ENCODE measurements at regions not wholly inside any gene's neighbourhood (a gene's known extent, or its start where the extent isn't known, plus 50 kb on each side); places are given as distances from the start of the nearest gene placed in this dataset.

DNA sequence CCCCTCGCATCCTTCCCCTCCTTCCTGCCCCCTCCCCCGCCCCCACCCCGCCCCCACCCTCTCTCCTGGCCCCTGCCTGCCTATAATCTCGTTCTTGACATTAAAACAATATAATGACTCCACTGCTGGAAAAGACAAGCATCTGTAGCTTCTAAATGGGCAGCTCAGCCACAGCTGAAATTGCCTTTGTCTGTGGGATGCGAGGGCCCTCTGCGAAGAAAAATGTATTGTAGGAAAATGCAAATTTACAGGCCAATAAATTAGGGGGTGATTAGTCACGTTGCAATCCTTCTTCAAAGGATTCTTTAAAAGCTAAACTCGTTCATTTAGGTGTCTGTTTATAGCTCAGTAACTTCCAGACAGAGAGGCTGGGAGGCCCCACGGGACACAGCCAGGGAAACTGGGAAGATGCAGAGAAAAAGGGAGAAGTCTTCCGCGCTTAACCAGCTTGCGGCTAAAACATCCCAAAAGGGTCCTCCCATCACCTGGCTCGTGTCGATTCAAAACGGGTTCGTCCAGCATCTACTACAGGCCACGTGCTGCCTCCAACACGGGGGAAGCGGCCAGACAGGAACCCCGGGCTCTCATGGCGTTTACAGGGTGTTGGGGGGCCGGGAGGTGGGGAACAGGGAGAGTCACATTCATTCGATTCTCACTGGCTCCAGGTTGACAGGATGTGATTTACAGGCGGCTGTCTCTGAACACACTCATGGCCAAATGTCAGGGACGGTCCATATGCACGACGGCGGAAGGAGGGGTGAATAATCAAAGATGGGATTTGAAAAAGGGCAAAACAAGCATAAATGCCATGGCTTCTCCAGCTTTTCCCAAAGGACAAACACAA lies 100.5 kb upstream of the ZBTB40 start:
- Histone ChIP-seq H3K4me1 (no peaks in the 10 kb centered on the region), H3K27me3 (peaks cover 5% of the 10 kb centered on the region), H3K27ac (no peak overlapping the region), H3K4me3 (no peak overlapping the region), H3K9me3 (no peaks in the 10 kb centered on the region), H3K36me3 (no peaks in the 10 kb centered on the region)
- DNase-seq (ENCODE audit: low spot score in 2 of 2): no peak
- intact Hi-C loops (cut with DNase I): no loop called here
- TF ChIP-seq, protein P1, sequence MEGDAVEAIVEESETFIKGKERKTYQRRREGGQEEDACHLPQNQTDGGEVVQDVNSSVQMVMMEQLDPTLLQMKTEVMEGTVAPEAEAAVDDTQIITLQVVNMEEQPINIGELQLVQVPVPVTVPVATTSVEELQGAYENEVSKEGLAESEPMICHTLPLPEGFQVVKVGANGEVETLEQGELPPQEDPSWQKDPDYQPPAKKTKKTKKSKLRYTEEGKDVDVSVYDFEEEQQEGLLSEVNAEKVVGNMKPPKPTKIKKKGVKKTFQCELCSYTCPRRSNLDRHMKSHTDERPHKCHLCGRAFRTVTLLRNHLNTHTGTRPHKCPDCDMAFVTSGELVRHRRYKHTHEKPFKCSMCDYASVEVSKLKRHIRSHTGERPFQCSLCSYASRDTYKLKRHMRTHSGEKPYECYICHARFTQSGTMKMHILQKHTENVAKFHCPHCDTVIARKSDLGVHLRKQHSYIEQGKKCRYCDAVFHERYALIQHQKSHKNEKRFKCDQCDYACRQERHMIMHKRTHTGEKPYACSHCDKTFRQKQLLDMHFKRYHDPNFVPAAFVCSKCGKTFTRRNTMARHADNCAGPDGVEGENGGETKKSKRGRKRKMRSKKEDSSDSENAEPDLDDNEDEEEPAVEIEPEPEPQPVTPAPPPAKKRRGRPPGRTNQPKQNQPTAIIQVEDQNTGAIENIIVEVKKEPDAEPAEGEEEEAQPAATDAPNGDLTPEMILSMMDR (IDR thresholded peaks at IDR 0.05): no peak

DNA sequence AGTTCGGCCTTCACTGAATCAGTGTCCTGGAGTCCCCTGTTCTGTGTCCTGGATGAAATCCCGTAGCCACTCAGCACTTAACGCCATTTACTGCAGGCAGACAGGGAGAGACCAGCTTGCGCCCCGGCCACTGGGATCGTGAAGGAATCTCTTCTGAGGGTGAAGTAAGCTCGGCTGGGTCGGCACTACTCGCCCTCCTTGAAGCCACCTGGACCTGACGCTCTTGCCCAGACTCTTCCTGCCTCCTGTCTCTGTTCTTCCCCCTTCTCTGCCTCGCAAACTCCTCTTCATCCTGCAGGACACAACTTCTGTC lies 99.9 kb upstream of the ZBTB40 start:
- no peak overlapping the region for H3K4me3 ChIP-seq

DNA sequence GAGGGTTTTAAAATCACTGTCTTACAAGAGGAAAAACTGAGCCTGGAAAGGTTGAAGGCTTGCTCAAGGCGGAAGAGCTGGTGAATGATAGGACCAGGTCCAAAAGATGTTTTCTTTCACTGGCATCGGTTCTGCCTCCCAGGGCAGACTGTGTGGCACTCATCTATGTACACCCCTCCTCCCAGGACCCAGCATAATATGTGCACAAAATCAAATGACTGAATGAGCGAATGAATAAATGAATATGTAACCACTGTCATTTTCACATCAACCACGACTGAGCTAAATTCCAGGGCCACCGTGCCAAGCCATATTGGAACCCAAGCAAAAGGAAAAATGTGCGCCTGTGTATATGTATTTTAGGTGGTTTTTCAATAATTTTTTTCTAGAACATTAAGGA lies 99.3 kb upstream of the ZBTB40 start:
- intact Hi-C loops (cut with DNase I): no loop called here
- no peaks in the 10 kb centered on the region for H3K36me3 ChIP-seq
- TF ChIP-seq, protein P1 (IDR thresholded peaks at IDR 0.05): no peak
- no peak for DNase-seq (ENCODE audit: low spot score in 2 of 2)
- no peaks in the 10 kb centered on the region for H3K4me1 ChIP-seq
- no peak overlapping the region for H3K4me3 ChIP-seq
- H3K27me3 ChIP-seq: peaks cover 5% of the 10 kb centered on the region
- no peak overlapping the region for H3K27ac ChIP-seq
- no peaks in the 10 kb centered on the region for H3K9me3 ChIP-seq

More for the DNA sequence above, 99.9 kb upstream of the ZBTB40 start:
- TF ChIP-seq, protein P1 (IDR thresholded peaks at IDR 0.05): no peak
- Histone ChIP-seq H3K27me3 (peaks cover 5% of the 10 kb centered on the region), H3K4me1 (no peaks in the 10 kb centered on the region), H3K9me3 (no peaks in the 10 kb centered on the region), H3K36me3 (no peaks in the 10 kb centered on the region), H3K27ac (no peak overlapping the region)
- intact Hi-C loops (cut with DNase I): no loop called here
- DNase-seq (ENCODE audit: low spot score in 2 of 2): no peak

DNA sequence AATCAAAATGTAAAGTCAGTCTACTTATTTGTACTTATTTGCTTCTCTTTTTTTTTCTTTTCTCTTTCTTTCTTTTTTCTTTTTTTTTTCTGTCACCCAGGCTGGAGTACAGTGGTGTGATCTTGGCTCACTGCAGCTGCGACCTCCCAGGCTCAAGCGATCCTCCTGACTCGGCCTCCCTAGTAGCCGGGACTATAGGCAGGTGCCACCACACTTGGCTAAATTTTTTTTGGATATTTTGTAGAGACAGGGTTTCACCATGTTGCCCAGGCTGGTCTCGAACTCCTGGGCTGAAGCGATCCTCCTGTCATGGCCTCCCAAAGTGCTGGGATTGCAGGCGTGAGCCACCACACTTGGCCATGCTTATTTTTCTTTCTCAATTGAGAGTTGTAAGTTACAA lies 98.8 kb upstream of the ZBTB40 start:
- DNase-seq (ENCODE audit: low spot score in 2 of 2): no peak
- TF ChIP-seq, protein P1 (IDR thresholded peaks at IDR 0.05): no peak
- intact Hi-C loops (cut with DNase I): no loop called here

DNA sequence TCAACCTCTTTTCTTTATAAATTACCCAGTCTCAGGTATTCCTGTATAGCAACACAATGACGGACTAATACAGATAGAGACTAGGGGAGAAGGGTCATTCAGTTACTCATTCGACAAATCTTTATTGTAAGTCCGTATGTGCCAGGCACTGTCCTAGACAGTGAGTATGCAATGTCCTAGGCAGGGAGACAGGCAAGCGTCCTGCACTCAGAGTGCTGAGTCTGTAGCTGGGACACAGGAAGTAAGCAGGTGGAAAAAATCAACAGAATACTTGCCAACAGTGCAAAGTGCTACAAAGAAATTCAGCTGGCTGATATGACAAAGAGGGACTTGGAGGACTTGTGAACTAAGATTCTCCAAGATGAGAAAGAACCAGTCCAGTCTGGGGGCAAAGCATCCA lies 92.2 kb upstream of the ZBTB40 start:
- no peaks in the 10 kb centered on the region for H3K9me3 ChIP-seq
- no peaks in the 10 kb centered on the region for H3K4me1 ChIP-seq
- no peak overlapping the region for H3K4me3 ChIP-seq
- intact Hi-C loops (cut with DNase I): no loop called here
- no peak overlapping the region for H3K27ac ChIP-seq
- TF ChIP-seq, protein P1 (IDR thresholded peaks at IDR 0.05): no peak
- no peak for DNase-seq (ENCODE audit: low spot score in 2 of 2)
- H3K36me3 ChIP-seq: no peaks in the 10 kb centered on the region
- H3K27me3 ChIP-seq: no peaks in the 10 kb centered on the region

More for the DNA sequence above, 98.8 kb upstream of the ZBTB40 start:
- H3K4me3 ChIP-seq: no peak overlapping the region
- H3K9me3 ChIP-seq: no peaks in the 10 kb centered on the region
- no peak overlapping the region for H3K27ac ChIP-seq
- H3K4me1 ChIP-seq: no peaks in the 10 kb centered on the region
- H3K27me3 ChIP-seq: peaks cover 5% of the 10 kb centered on the region
- no peaks in the 10 kb centered on the region for H3K36me3 ChIP-seq
